ENCODE measurements at regions not wholly inside any gene's neighbourhood (a gene's known extent, or its start where the extent isn't known, plus 50 kb on each side); places are given as distances from the start of the nearest gene placed in this dataset.

DNA sequence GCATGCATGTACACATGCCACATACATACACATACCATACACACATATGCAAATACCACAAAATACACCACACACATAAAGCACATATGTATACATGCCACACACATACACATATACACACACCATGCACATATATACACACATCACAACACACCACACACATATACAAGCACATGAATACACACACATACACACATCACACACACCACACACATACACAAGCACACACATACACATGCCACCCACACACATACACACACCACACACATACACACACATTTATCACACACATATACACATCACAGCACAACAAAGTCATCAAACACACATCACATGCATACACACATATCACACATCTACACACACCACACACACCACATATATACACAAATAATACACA, 1108.5 kb downstream of the GALC start:
- Mint-ChIP-seq H3K4me1 (ENCODE audit: unreplicated experiment) (no peaks in the 10 kb centered on the region), H3K36me3 (ENCODE audit: unreplicated experiment) (no peaks in the 10 kb centered on the region), H3K27ac (ENCODE audit: unreplicated experiment) (no peak overlapping the region), H3K27me3 (ENCODE audit: unreplicated experiment) (no peaks in the 10 kb centered on the region), H3K4me3 (ENCODE audit: unreplicated experiment) (no peak overlapping the region), H3K9me3 (ENCODE audit: unreplicated experiment) (peaks cover 6% of the 10 kb centered on the region)
- TF ChIP-seq, protein P1, sequence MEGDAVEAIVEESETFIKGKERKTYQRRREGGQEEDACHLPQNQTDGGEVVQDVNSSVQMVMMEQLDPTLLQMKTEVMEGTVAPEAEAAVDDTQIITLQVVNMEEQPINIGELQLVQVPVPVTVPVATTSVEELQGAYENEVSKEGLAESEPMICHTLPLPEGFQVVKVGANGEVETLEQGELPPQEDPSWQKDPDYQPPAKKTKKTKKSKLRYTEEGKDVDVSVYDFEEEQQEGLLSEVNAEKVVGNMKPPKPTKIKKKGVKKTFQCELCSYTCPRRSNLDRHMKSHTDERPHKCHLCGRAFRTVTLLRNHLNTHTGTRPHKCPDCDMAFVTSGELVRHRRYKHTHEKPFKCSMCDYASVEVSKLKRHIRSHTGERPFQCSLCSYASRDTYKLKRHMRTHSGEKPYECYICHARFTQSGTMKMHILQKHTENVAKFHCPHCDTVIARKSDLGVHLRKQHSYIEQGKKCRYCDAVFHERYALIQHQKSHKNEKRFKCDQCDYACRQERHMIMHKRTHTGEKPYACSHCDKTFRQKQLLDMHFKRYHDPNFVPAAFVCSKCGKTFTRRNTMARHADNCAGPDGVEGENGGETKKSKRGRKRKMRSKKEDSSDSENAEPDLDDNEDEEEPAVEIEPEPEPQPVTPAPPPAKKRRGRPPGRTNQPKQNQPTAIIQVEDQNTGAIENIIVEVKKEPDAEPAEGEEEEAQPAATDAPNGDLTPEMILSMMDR (IDR thresholded peaks at IDR 0.05): no peak
- no peak for DNase-seq (ENCODE audit: extremely low spot score, unreplicated experiment)

DNA sequence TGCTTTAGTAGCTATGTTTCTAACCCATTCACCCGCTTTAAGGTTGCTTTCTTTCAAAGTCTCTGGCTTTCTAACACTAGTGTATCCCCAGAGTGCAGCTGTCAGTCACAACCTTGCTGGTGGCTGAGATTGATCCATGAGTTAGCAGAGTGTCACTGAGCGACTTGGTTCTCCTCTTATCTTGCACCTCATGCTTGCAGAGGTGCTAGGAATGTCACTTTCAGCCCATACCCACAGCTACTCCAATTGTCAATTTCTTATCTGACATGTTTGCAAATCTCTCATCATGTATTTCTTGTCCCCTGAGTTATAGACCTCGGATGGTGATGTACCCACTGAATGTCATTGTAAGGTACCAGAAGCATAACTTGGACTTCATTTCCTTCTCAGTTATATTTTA, 1110.2 kb downstream of the GALC start:
- H3K36me3 Mint-ChIP-seq (ENCODE audit: unreplicated experiment): no peaks in the 10 kb centered on the region
- no peak overlapping the region for H3K27ac Mint-ChIP-seq (ENCODE audit: unreplicated experiment)
- TF ChIP-seq, protein P1 (IDR thresholded peaks at IDR 0.05): no peak
- H3K4me1 Mint-ChIP-seq (ENCODE audit: unreplicated experiment): no peaks in the 10 kb centered on the region
- H3K9me3 Mint-ChIP-seq (ENCODE audit: unreplicated experiment): peaks cover 6% of the 10 kb centered on the region
- no peaks in the 10 kb centered on the region for H3K27me3 Mint-ChIP-seq (ENCODE audit: unreplicated experiment)
- H3K4me3 Mint-ChIP-seq (ENCODE audit: unreplicated experiment): no peak overlapping the region
- no peak for DNase-seq (ENCODE audit: extremely low spot score, unreplicated experiment)

GRCh38 chr14:86865934-86866333, 1127.0 kb downstream of the GALC start:
- H3K27me3 Mint-ChIP-seq (ENCODE audit: unreplicated experiment): no peaks in the 10 kb centered on the region
- H3K27ac Mint-ChIP-seq (ENCODE audit: unreplicated experiment): no peak overlapping the region
- no peak for DNase-seq (ENCODE audit: extremely low spot score, unreplicated experiment)
- H3K4me3 Mint-ChIP-seq (ENCODE audit: unreplicated experiment): no peak overlapping the region
- H3K36me3 Mint-ChIP-seq (ENCODE audit: unreplicated experiment): no peaks in the 10 kb centered on the region
- TF ChIP-seq, protein P1 (IDR thresholded peaks at IDR 0.05): peak; percentile 15
- H3K9me3 Mint-ChIP-seq (ENCODE audit: unreplicated experiment): no peaks in the 10 kb centered on the region
- H3K4me1 Mint-ChIP-seq (ENCODE audit: unreplicated experiment): no peaks in the 10 kb centered on the region

- peak overlapping the region; percentile 80 for H3K27ac Mint-ChIP-seq (ENCODE audit: unreplicated experiment)
- no peak for DNase-seq (ENCODE audit: extremely low spot score, unreplicated experiment)
- no peaks in the 10 kb centered on the region for H3K27me3 Mint-ChIP-seq (ENCODE audit: unreplicated experiment)
- no peaks in the 10 kb centered on the region for H3K36me3 Mint-ChIP-seq (ENCODE audit: unreplicated experiment)
- H3K4me3 Mint-ChIP-seq (ENCODE audit: unreplicated experiment): no peak overlapping the region
- H3K9me3 Mint-ChIP-seq (ENCODE audit: unreplicated experiment): peaks cover under 1% of the 10 kb centered on the region
- peaks cover 21% of the 10 kb centered on the region for H3K4me1 Mint-ChIP-seq (ENCODE audit: unreplicated experiment)
- TF ChIP-seq, protein P1 (IDR thresholded peaks at IDR 0.05): no peak
Observed at GRCh38 chr14:86858591-86858990, 1134.4 kb downstream of the GALC start.

- peaks cover 3% of the 10 kb centered on the region for H3K9me3 Mint-ChIP-seq (ENCODE audit: unreplicated experiment)
- DNase-seq (ENCODE audit: extremely low spot score, unreplicated experiment): no peak
- H3K4me3 Mint-ChIP-seq (ENCODE audit: unreplicated experiment): no peak overlapping the region
- TF ChIP-seq, protein P1 (IDR thresholded peaks at IDR 0.05): no peak
- H3K27ac Mint-ChIP-seq (ENCODE audit: unreplicated experiment): peak overlapping the region; percentile 80
- peaks cover 21% of the 10 kb centered on the region for H3K4me1 Mint-ChIP-seq (ENCODE audit: unreplicated experiment)
- no peaks in the 10 kb centered on the region for H3K27me3 Mint-ChIP-seq (ENCODE audit: unreplicated experiment)
- H3K36me3 Mint-ChIP-seq (ENCODE audit: unreplicated experiment): no peaks in the 10 kb centered on the region
Observed at GRCh38 chr14:86858031-86858430, 1135.0 kb downstream of the GALC start.

All from osteocyte (in vitro differentiated cells).